ENCODE measurements at regions not wholly inside any gene's neighbourhood (a gene's known extent, or its start where the extent isn't known, plus 50 kb on each side); places are given as distances from the start of the nearest gene placed in this dataset.

GRCh38 chr13:21825801-21826200 lies 154.9 kb downstream of the FGF9 start:
- no peak for TF ChIP-seq CTCF (IDR thresholded peaks at IDR 0.05; ENCODE audit: low read depth, low read length)
- H3K4me3 ChIP-seq (ENCODE audit: low read depth, low read length): no peak overlapping the region

GRCh38 chr13:21826214-21827015 lies 155.5 kb downstream of the FGF9 start:
- no peak for TF ChIP-seq CTCF (IDR thresholded peaks at IDR 0.05; ENCODE audit: low read depth, low read length)
- H3K4me3 ChIP-seq (ENCODE audit: low read depth, low read length): no peak overlapping the region

- TF ChIP-seq CTCF (IDR thresholded peaks at IDR 0.05; ENCODE audit: low read depth, low read length): no peak
- no peak overlapping the region for H3K4me3 ChIP-seq (ENCODE audit: low read depth, low read length)
Measured at GRCh38 chr13:21831654-21832324, 160.9 kb downstream of the FGF9 start.

- TF ChIP-seq CTCF (IDR thresholded peaks at IDR 0.05; ENCODE audit: low read depth, low read length): no peak
- H3K4me3 ChIP-seq (ENCODE audit: low read depth, low read length): no peak overlapping the region
Measured at GRCh38 chr13:21833921-21834320, 163.0 kb downstream of the FGF9 start.

GRCh38 chr13:21834521-21834920 lies 163.6 kb downstream of the FGF9 start:
- no peak overlapping the region for H3K4me3 ChIP-seq (ENCODE audit: low read depth, low read length)
- no peak for TF ChIP-seq CTCF (IDR thresholded peaks at IDR 0.05; ENCODE audit: low read depth, low read length)

GRCh38 chr13:21837288-21837687 lies 166.4 kb downstream of the FGF9 start:
- TF ChIP-seq CTCF (IDR thresholded peaks at IDR 0.05; ENCODE audit: low read depth, low read length): no peak
- no peak overlapping the region for H3K4me3 ChIP-seq (ENCODE audit: low read depth, low read length)

All from WI38 (cell line).